GM18867 (cell line): ENCODE measurements at regions not wholly inside any gene's neighbourhood (a gene's known extent, or its start where the extent isn't known, plus 50 kb on each side); places are given as distances from the start of the nearest gene placed in this dataset.

ENCODE experiments used
- ATAC-seq: cut with Tn5 transposase; IDR thresholded peaks from one replicate; pipeline ENCODE4 v1.9.1; 2021; ENCODE audit warnings: mild to moderate bottlenecking, moderate library complexity; ENCODE audit not compliant: unreplicated experiment

DNA sequence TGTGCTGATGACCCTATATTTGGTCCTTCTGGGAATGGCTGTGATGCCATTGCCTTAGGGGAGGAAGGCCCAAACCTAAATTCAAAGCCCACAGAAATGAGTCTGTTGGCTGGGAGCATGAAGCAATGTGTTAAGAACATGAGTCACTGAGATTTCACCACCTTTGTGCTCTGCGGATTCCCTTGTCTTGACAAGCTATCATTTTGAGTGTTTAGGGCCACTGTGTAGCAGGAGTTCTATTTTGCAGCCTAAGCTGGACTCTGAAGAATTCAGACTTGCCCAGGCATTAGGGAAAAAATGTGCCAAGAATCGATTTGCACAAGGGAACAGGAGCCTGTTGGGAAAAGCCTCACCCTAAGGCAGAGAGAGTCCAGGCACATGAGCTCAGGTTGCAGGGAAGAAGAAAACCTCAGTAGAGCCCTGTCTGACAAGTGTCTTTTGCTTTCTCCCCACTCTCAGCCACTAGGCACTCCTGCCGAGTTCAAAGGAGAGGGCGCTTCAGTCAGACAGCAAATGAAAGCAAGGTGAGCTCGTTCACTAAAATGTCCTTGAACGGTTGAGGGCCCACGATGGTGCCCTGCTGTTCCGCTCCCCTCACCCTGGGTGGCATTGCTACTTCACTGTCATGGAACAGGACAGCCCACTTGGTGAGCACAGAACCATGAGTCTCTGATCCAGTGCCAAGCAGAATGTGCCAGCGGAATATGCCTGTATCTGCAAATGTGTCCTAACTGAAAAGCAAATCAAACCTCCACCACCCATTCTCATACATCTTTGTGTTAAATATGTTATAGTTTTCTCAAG is 93.6 kb downstream of the PRLHR start:
- ATAC-seq, result no peak

GRCh38 chr10:118501171-118501570 is 94.3 kb downstream of the PRLHR start:
- no peak for ATAC-seq

- ATAC-seq, result no peak
Measured at GRCh38 chr10:118500477-118501104, 94.9 kb downstream of the PRLHR start.

GRCh38 chr10:118499186-118499585 is 96.3 kb downstream of the PRLHR start:
- no peak for ATAC-seq

GRCh38 chr10:118498623-118499022 is 96.8 kb downstream of the PRLHR start:
- no peak for ATAC-seq

DNA sequence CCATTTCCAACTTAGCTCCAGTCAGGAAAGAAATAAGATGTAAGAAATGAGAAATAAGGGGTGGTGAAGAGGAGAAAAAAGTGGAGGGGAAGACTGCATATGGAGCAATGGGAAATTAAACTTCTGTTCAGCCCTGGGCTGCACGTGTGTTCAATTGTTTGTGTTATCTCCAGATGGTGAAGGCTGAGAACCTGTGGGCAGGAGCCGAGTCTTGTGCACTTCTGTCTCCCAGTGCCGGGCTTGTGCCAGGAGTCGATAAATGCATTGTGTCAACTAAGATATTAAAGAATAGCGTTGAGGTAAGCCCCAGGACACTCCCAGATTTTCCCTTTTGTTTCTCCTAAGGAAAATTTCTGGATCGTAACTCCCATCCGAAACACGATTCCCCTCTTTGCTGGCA is 98.2 kb downstream of the PRLHR start:
- no peak for ATAC-seq

DNA sequence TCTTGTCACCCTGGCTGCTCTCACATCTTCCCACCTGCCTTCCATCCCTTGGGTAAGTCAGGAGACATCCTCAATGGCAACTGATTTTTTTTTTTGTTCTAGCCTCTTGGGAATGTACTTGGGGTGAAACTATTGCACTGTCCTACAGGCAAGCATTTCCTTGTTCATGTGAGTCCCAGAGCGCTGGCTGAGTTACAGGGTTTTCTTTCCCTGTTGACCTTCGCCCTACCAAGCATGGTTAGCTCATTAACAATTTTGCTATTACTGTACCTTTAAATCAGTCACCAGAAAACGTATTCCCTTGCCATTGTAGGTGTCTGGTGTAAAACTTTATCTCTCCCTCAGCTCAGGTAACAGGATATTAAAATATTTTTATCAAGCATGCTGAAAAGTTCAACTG is 98.9 kb downstream of the PRLHR start:
- ATAC-seq, result no peak

GRCh38 chr10:118495499-118495898 is 99.9 kb downstream of the PRLHR start:
- no peak for ATAC-seq

DNA sequence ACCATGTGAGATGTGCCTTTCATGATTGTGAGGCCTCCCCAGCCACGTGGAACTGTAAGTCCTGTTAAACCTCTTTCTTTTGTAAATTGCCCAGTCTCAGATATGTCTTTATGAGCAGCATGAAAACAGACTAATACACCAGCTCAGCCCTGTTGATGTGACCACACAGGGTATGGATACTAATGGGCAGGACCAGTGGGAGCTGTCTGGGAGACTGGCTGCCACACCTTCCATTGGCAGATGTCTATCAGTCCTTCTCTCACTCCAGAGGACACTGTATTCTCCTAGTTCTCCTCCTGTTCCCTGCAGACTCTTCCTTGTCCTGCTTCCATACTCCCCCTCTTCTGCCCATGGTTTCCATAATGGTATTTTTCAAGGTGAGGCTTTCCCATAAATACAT is 104.4 kb downstream of the PRLHR start:
- no peak for ATAC-seq

DNA sequence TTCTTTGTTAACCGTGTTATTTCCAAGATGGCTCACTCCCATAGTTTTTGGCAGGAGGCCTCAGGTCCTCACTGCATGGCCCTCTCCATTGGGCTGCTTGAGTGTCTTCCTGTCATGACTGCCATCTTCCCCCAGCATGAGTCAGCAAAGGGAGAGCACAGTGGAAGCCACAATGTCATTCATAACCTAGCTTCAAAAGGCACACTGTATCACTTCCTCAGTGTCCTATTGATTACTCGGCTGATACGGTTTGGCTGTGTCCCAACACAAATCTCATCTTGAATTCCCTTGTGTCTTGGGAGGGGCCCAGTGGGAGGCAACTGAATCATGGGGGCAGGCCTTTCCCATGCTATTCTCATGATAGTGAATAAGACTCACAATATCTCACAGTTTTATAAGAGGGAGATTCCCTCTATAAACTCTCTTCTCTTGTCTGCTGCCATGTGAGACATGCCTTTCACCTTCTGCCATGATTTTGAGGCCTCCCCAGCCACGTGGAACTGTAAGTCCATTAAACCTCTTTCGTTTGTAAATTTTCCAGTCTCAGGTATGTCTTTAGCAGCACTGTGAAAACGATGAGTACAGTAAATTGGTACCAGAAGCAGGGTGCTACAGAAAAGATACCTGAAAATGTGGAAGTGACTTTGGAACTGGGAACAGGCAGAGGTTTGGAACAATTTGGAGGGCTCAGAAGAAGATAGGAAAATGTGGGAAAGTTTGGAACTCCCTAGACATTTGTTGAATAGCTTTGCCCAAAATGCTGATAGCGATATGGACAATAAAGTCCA is 106.5 kb downstream of the PRLHR start:
- ATAC-seq, result no peak

GRCh38 chr10:118485641-118486040 is 109.8 kb downstream of the PRLHR start:
- no peak for ATAC-seq

- no peak for ATAC-seq
Measured at GRCh38 chr10:118484152-118484871, 111.1 kb downstream of the PRLHR start.

- ATAC-seq, result no peak
Measured at GRCh38 chr10:118483496-118483895, 112.0 kb downstream of the PRLHR start.

DNA sequence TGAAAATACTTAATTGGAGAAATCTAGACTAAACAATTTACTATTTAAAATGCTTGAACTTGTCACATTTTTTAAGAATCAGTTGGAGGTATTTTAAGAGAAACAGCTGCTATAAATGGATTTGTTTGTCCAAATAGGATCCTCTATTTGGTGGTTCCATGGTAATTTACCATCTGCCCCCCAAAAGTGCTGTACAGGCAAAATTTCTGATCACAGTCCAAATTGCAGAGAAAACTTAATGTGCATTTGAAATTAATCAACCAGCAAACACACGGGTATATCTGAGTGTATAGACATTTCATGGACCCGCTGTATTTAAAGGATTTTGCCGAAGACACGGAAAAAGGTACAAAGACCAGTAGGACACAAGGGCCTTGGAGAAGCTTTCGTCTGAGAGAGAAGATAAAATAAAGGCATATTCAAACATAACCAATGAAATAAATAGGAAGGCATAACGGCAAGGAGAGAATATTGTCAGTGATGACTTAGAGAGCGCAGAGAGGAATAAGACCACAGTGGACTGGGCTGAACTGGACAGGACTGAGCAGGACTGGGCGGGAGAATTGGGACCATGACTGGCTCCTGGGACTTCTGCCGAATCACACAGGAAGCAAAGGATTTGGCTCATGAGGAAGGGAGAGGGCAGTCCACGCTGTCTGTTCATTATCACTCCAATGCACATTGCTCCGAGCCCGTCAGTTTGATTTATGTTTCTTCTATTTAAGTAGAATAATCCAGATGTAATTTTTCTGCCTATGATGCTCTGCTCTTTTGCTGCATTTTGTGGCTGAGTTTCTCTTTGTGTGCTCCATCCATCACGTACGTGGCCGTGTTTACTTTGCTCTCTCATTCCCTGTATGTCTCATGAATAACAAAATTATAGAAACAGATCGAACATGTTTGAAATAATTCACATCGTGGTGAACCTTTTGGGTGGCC is 112.8 kb downstream of the PRLHR start:
- no peak for ATAC-seq

- no peak for ATAC-seq
Measured at GRCh38 chr10:118481871-118482270, 113.6 kb downstream of the PRLHR start.

DNA sequence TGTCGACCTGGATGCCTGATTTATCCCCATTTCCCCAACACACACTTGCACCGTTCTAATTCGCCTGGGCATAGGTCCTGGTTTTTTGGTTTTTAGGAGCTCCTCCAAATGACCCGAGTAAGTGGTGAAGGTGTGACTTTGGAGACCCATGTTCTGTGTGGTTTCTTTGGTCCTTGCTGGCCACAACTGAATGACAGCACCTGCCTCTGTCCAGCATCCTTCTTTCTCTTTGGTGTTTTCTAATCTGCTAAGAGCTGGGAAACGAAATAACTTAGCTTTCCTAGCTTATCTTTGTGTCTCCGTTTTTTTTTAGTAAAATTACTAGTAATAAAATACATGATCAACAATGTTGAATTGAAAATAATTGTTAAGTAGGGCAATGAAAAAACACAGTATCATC is 120.2 kb downstream of the PRLHR start:
- ATAC-seq, result no peak

DNA sequence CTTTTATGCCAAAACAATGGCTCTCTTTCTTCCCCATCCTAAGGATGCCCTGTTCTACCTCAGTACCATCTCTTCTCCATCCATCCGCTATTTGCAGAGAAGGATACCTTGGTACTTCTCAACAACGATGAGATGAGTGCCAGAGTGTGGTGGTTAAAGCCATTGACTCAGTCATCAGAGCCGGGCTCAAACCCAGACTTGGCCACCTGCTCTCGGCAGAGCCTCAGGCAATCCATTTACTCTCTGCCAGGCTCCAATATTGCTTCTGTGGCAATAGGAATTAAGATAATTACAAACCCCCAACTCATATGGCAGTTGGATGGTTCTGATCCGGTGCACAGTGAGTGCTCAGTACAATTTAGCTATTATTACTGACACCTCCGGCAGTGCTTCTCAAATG is 121.3 kb downstream of the PRLHR start:
- no peak for ATAC-seq

DNA sequence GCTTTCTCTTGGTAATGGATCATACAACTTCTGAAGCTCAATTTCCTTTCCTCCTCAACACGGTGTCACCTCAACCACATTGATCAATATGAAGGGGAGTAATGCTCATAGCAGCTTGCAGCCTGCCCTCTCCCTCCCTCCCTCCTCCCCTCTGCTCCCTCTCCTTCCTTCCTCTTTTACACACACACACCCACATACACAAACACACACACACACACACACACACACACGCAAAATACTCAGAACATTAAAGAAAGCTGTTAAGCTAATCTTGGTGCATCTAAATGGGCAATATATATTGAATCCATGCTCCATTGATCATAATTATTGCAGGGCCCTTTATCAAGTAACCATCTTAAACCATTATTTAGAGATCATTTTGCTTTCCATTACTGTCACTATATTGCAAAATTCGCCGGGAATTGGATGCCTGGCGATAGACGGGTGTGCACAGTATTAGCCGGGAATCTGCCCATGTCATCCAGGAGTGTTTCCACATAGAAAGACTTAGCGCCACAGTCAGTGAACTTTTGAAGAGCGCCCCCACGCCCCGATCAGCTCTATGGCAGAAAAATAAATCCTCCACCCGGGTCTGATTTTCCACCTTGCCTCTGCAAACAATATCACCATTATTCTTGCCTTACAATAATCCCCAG is 122.0 kb downstream of the PRLHR start:
- no peak for ATAC-seq

- no peak for ATAC-seq
Measured at GRCh38 chr10:118472415-118473304, 122.8 kb downstream of the PRLHR start.
